IMR-90 (cell line): ENCODE measurements at regions not wholly inside any gene's neighbourhood (a gene's known extent, or its start where the extent isn't known, plus 50 kb on each side); places are given as distances from the start of the nearest gene placed in this dataset.

Experiments
- ATAC-seq: fragments of 200-7000 bp; cut with Tn5 transposase; 2 replicates; pipeline ENCODE4 v1.9.1; 2020; ENCODE audit warnings: low read depth, mild to moderate bottlenecking, moderate library complexity
- BruUV-seq: library from RNA; stranded (reverse); fragments of 400-500 nt; replicated peaks from 2 replicates; lab custom pipeline; 2021; lab: Mats Ljungman, UMichigan
- CTCF ChIA-PET: fragments of 300-600 bp; formaldehyde crosslinking; extraction: SDS; loops from one replicate; lab custom pipeline; 2021; ENCODE audit warnings: antibody characterized with exemption; lab: Yijun Ruan, JAX
- POLR2A ChIA-PET: fragments of 300-600 bp; sonication (Branson Sonifier 250); formaldehyde crosslinking; loops from one replicate; lab custom pipeline; 2022; ENCODE audit warnings: antibody characterized with exemption; ENCODE audit not compliant: unreplicated experiment; lab: Charles Lee
- DNase-seq: peaks from one replicate; pipeline ENCODE4 v3.0.0; 2013
- H2AFZ ChIP-seq: replicated peaks from 2 replicates; pipeline ENCODE3; 2013; ENCODE audit warnings: low read length, mild to moderate bottlenecking; ENCODE audit not compliant: poor library complexity
- H2AK5ac ChIP-seq: 2 replicates; pipeline ENCODE4 v1.6.1; 2013; ENCODE audit warnings: low read depth, low read length, inconsistent platforms
- H2AK9ac ChIP-seq: replicated peaks from 2 replicates; pipeline ENCODE3; 2013; ENCODE audit warnings: mild to moderate bottlenecking, low read depth, low read length, moderate library complexity; ENCODE audit not compliant: poor library complexity
- H2BK120ac ChIP-seq: 2 replicates; pipeline ENCODE4 v1.6.1; 2013; ENCODE audit warnings: low read depth, low read length, inconsistent platforms
- H2BK15ac ChIP-seq: 3 replicates; pipeline ENCODE4 v1.6.1; 2013; ENCODE audit warnings: low read depth, low read length, inconsistent platforms
- H2BK20ac ChIP-seq: 2 replicates; pipeline ENCODE4 v1.6.1; 2013; ENCODE audit warnings: low read depth, mild to moderate bottlenecking, inconsistent platforms, low read length, moderate library complexity
- H2BK5ac ChIP-seq: 2 replicates; pipeline ENCODE4 v1.6.1; 2013; ENCODE audit warnings: mild to moderate bottlenecking, low read depth, low read length, inconsistent platforms; ENCODE audit not compliant: poor library complexity, severe bottlenecking
- H3K14ac ChIP-seq: replicated peaks from 2 replicates; pipeline ENCODE4 v1.6.1; 2013; ENCODE audit warnings: low read depth, low read length, inconsistent platforms
- H3K18ac ChIP-seq: 2 replicates; pipeline ENCODE4 v1.6.1; 2013; ENCODE audit warnings: low read depth, low read length, control low read depth
- H3K23ac ChIP-seq: 2 replicates; pipeline ENCODE4 v1.6.1; 2013; ENCODE audit warnings: low read depth, low read length, inconsistent platforms
- H3K27ac ChIP-seq: 2 replicates; pipeline ENCODE4 v1.5.1; 2013; ENCODE audit warnings: mild to moderate bottlenecking, control low read depth, low read length; ENCODE audit not compliant: insufficient read depth
- H3K27me3 ChIP-seq: 2 replicates; pipeline ENCODE4 v1.6.1; 2013; ENCODE audit warnings: low read length; ENCODE audit not compliant: control insufficient read depth, insufficient read depth
- H3K36me3 ChIP-seq: 2 replicates; pipeline ENCODE4 v1.6.1; 2013; ENCODE audit warnings: low read length, mixed read lengths; ENCODE audit not compliant: control insufficient read depth, insufficient read depth
- H3K4ac ChIP-seq: 2 replicates; pipeline ENCODE4 v1.6.1; 2013; ENCODE audit warnings: low read depth, low read length, inconsistent platforms
- H3K4me1 ChIP-seq: 2 replicates; pipeline ENCODE4 v1.6.1; 2013; ENCODE audit warnings: low read length, mixed read lengths; ENCODE audit not compliant: control insufficient read depth, insufficient read depth
- H3K4me2 ChIP-seq: 2 replicates; pipeline ENCODE4 v1.6.1; 2013; ENCODE audit warnings: low read depth, mild to moderate bottlenecking, control low read depth, low read length, moderate library complexity
- H3K4me3 ChIP-seq: 2 replicates; pipeline ENCODE4 v1.5.1; 2013; ENCODE audit warnings: low read depth, mild to moderate bottlenecking, control low read depth, low read length, moderate library complexity; ENCODE audit not compliant: insufficient read depth
- H3K56ac ChIP-seq: 2 replicates; pipeline ENCODE4 v1.6.1; 2013; ENCODE audit warnings: low read length, inconsistent platforms; ENCODE audit not compliant: insufficient read depth; ENCODE audit errors: extremely low read depth
- H3K79me1 ChIP-seq, 2 experiments: 2 replicates each; pipeline ENCODE4 v1.6.1; 2013; ENCODE audit warnings: low read length in 2 of 2, inconsistent platforms in 1 of 2, low read depth in 1 of 2
- H3K9ac ChIP-seq: 2 replicates; pipeline ENCODE4 v1.6.1; 2013; ENCODE audit warnings: low read depth, low read length, control low read depth
- H3K9me1 ChIP-seq: 2 replicates; pipeline ENCODE4 v1.6.1; 2013; ENCODE audit warnings: low read length, inconsistent platforms; ENCODE audit not compliant: insufficient read depth
- H3K9me3 ChIP-seq: 2 replicates; pipeline ENCODE4 v1.6.1; 2013; ENCODE audit warnings: low read length; ENCODE audit not compliant: control insufficient read depth, insufficient read depth
- H4K20me1 ChIP-seq: 2 replicates; pipeline ENCODE4 v1.6.1; 2013; ENCODE audit warnings: low read length, inconsistent platforms; ENCODE audit not compliant: insufficient read depth
- H4K5ac ChIP-seq: 2 replicates; pipeline ENCODE4 v1.6.1; 2013; ENCODE audit warnings: mild to moderate bottlenecking, low read depth, low read length, control low read depth
- H4K8ac ChIP-seq, 2 experiments: 2 replicates each; pipeline ENCODE4 v1.6.1; 2013; ENCODE audit warnings: low read depth in 2 of 2, low read length in 2 of 2, control low read depth in 1 of 2, inconsistent platforms in 1 of 2
- H4K91ac ChIP-seq: 2 replicates; pipeline ENCODE4 v1.6.1; 2013; ENCODE audit warnings: low read depth, low read length, inconsistent platforms; ENCODE audit not compliant: insufficient read depth
- CEBPB ChIP-seq: IDR thresholded peaks from 2 replicates; pipeline ENCODE4 v1.6.1; 2012; ENCODE audit warnings: low read depth, low read length, improper control_type of control experiment
- FOS ChIP-seq: fragments of 150-350 bp; IDR thresholded peaks from 2 replicates; pipeline ENCODE4 v1.6.1; 2016; ENCODE audit warnings: low read depth, low read length
- RFX5 ChIP-seq: IDR thresholded peaks from 2 replicates; pipeline ENCODE4 v1.8.0; 2012; ENCODE audit warnings: low read depth, mild to moderate bottlenecking, low read length, moderate library complexity
- WGBS, 2 experiments: methylation state at CpG; one replicate each; pipeline versions ENCODE4 v1.1.5 to v1.1.7; 2013; ENCODE audit warnings: missing lambda C conversion rate in 2 of 2; ENCODE audit not compliant: insufficient read length in 1 of 2; ENCODE audit errors: extremely low coverage in 2 of 2; 5-methylcytosine and 5-hydroxymethylcytosine counted together
- dilution Hi-C: fragments of 300-500 bp; cut with HindIII; formaldehyde crosslinking; loops from one replicate; pipeline ENCODE4 v1.14.3; 2018; ENCODE audit warnings: low sequenced_read_pairs; ENCODE audit not compliant: unreplicated experiment
- in situ Hi-C: fragments of 300-500 bp; cut with MboI; formaldehyde crosslinking; loops from 3 replicates; pipeline ENCODE4 v1.14.3; 2019; ENCODE audit warnings: low sequenced_read_pairs, inconsistent platforms, mixed read lengths
- intact Hi-C: fragments of 100-400 bp; cut with micrococcal nuclease; formaldehyde crosslinking; loops from 2 replicates; pipeline ENCODE4 v1.10.0; 2022

GRCh38 chr10:30749385-30749784, 119.8 kb upstream of the LYZL2 start:
- H4K5ac ChIP-seq = peak overlapping the region; percentile 5; the same call in 1 of the 2 replicates
- H3K4me2 ChIP-seq = no peak overlapping the region
- H4K91ac ChIP-seq = peak overlapping the region; percentile 36
- no TSS peak for BruUV-seq
- ChIA-PET POLR2A (no interaction called here), CTCF (no interaction called here)
- peak overlapping the region; percentile 72; the same call in 1 of the 2 replicates for H3K14ac ChIP-seq
- H3K9me3 ChIP-seq = no peaks in the 10 kb centered on the region
- peak overlapping the region; percentile 95; the same call in 2 of the 3 replicates for H2BK15ac ChIP-seq
- no peak overlapping the region for H3K18ac ChIP-seq
- dilution Hi-C loops = no loop called here
- H3K9me1 ChIP-seq = peaks cover 6% of the 10 kb centered on the region; the same call in 1 of the 2 replicates
- no peaks in the 10 kb centered on the region for H3K27me3 ChIP-seq
- no peaks in the 10 kb centered on the region for H3K79me1 ChIP-seq
- peak overlapping the region; percentile 51; the same call in 1 of the 2 replicates for H2AK5ac ChIP-seq
- peak overlapping the region; percentile 72; the same call in 1 of the 2 replicates for H2BK20ac ChIP-seq
- H4K8ac ChIP-seq = no peak overlapping the region; a peak in 1 of 4 replicates
- intact Hi-C loops = no loop called here
- no peak for DNase-seq
- TF ChIP-seq CEBPB = peak; percentile 35; the same call in 1 of the 2 replicates
- TF ChIP-seq FOS = no peak
- no peak for TF ChIP-seq RFX5
- no peak overlapping the region for H3K56ac ChIP-seq
- no peak overlapping the region for H3K27ac ChIP-seq
- H4K20me1 ChIP-seq = no peaks in the 10 kb centered on the region
- H2AFZ ChIP-seq = peak overlapping the region; percentile 45
- in situ Hi-C loops = loop anchor here (10.0 kb wide), 2 partner anchors 755 to 1065 kb away; no protein-coding TSS in a partner anchor
- H3K9ac ChIP-seq = no peak overlapping the region
- H2AK9ac ChIP-seq = no peak overlapping the region
- no peaks in the 10 kb centered on the region for H3K36me3 ChIP-seq
- peak overlapping the region; percentile 63; the same call in 1 of the 2 replicates for H2BK120ac ChIP-seq
- no peak overlapping the region for H2BK5ac ChIP-seq
- no peak overlapping the region for H3K4me3 ChIP-seq
- peaks cover 3% of the 10 kb centered on the region; the same call in 1 of the 2 replicates for H3K4me1 ChIP-seq
- no peak overlapping the region for H3K23ac ChIP-seq
- 89% methylated on average over 6 of the region's 8 CpGs; no CpG with 5 or more reads in 1 of the 2 experiments for WGBS, 2 experiments
- H3K4ac ChIP-seq = peak overlapping the region; percentile 66
- ATAC-seq = no peak
